SK-N-SH (cell line): ENCODE measurements at regions not wholly inside any gene's neighbourhood (a gene's known extent, or its start where the extent isn't known, plus 50 kb on each side); places are given as distances from the start of the nearest gene placed in this dataset.
A peak's percentile ranks its signal among the peaks of the same experiment; 100 is the strongest.

Source experiments
- EZH2phosphoT487 ChIP-seq: fragments of 200-600 bp; sonication (generic); IDR thresholded peaks from 2 replicates; pipeline ENCODE4 v1.6.1; 2017; ENCODE audit warnings: low read depth, mixed run types, mild to moderate bottlenecking, antibody characterized with exemption, moderate library complexity, borderline replicate concordance
- FOXM1 ChIP-seq: IDR thresholded peaks from 2 replicates; pipeline ENCODE4 v1.4.0; 2012; ENCODE audit warnings: low read depth, mild to moderate bottlenecking
- NRF1 ChIP-seq: IDR thresholded peaks from 2 replicates; pipeline ENCODE4 v1.6.1; 2012; ENCODE audit warnings: low read depth, mild to moderate bottlenecking, low read length
- POLR2AphosphoS5 ChIP-seq: IDR thresholded peaks from 2 replicates; pipeline ENCODE4 v1.6.1; 2012; ENCODE audit warnings: low read depth, low read length
- RFX5 ChIP-seq: IDR thresholded peaks from 2 replicates; pipeline ENCODE4 v1.6.1; 2012; ENCODE audit warnings: mild to moderate bottlenecking, improper control_type of control experiment, low read length
- SIN3A ChIP-seq: IDR thresholded peaks from 2 replicates; pipeline ENCODE4 v1.6.1; 2012; ENCODE audit warnings: low read depth, mild to moderate bottlenecking, low read length, moderate library complexity, borderline replicate concordance
- SMC3 ChIP-seq: IDR thresholded peaks from 2 replicates; pipeline ENCODE4 v1.6.1; 2012; ENCODE audit warnings: low read depth, low read length, improper control_type of control experiment

DNA sequence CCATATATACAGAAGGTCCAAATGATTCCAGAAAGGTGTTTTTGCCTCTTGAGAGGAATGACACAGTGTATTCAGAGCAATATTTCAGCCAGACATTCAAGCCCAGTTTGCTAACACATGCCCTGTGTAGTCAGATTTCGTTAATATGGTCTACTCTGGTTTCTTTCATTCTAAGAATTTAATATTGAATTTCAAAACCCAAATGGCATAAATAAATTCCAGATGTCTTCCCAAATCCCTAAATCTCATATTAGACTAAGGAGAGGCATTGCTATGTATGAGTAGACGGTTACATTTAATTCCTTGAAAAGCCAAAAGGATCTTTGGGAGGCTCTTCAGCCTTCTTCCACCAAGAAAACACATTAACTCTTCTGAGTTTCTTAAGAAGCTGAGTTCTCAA lies 66.3 kb upstream of the C1QTNF7 start:
- TF ChIP-seq SMC3 (no peak), SIN3A (no peak), NRF1 (no peak), EZH2phosphoT487 (no peak), RFX5 (no peak), FOXM1 (no peak), POLR2AphosphoS5 (peak; percentile 51; the same call in 1 of the 2 replicates)
